NT2/D1 (cell line): ENCODE measurements at regions not wholly inside any gene's neighbourhood (a gene's known extent, or its start where the extent isn't known, plus 50 kb on each side); places are given as distances from the start of the nearest gene placed in this dataset.

ENCODE experiments used
- DNase-seq: peaks from one replicate; pipeline ENCODE4 v3.0.0-alpha.2; 2011; ENCODE audit warnings: low read depth, low spot score
- H3K27me3 ChIP-seq: 2 replicates; pipeline ENCODE4 v1.6.0; 2011; ENCODE audit warnings: mild to moderate bottlenecking; ENCODE audit not compliant: insufficient read length, insufficient read depth
- H3K36me3 ChIP-seq: 2 replicates; pipeline ENCODE4 v1.6.1; 2011; ENCODE audit warnings: mild to moderate bottlenecking, low read length, mixed read lengths; ENCODE audit not compliant: insufficient read depth, insufficient read length
- H3K4me1 ChIP-seq: 2 replicates; pipeline ENCODE4 v1.5.1; 2011; ENCODE audit not compliant: insufficient read depth, insufficient read length
- H3K4me3 ChIP-seq: 2 replicates; pipeline ENCODE4 v1.5.1; 2011; ENCODE audit warnings: low read depth; ENCODE audit not compliant: insufficient read length
- H3K9ac ChIP-seq: 2 replicates; pipeline ENCODE4 v1.6.0; 2011; ENCODE audit warnings: low read depth; ENCODE audit not compliant: insufficient read length
- H3K9me3 ChIP-seq: 2 replicates; pipeline ENCODE4 v1.5.1; 2011; ENCODE audit warnings: mild to moderate bottlenecking, low read length; ENCODE audit not compliant: insufficient read depth
- SUZ12 ChIP-seq: IDR thresholded peaks from 2 replicates; pipeline ENCODE4 v1.6.1; 2011; ENCODE audit not compliant: insufficient read length, insufficient read depth; ENCODE audit errors: extremely low read depth
- YY1 ChIP-seq: IDR thresholded peaks from 2 replicates; pipeline ENCODE4 v1.6.1; 2011; ENCODE audit not compliant: insufficient read length, insufficient read depth
- ZNF274 ChIP-seq: IDR thresholded peaks from 2 replicates; pipeline ENCODE4 v1.6.1; 2011; ENCODE audit warnings: mild to moderate bottlenecking, low read depth, low read length

DNA sequence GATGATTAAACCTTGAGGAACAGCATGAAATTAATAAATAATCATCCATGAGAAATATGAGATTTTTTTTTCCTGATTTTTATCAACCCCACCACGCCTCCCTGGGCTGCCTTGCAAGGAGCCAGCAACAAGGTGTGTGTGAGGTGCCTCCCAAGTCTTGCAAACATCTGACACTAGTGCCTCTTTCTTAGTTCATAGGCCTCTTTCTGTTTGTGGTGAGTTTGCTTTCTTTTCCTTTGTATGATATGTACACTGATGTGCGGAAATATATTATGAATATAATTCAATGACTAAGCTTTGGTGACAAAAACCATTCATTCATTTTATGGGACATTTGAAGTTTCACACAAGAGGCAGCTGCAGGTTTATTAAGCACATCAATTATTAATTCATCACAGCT is 63.2 kb upstream of the SYNDIG1 start:
- no peaks in the 10 kb centered on the region for H3K9me3 ChIP-seq
- H3K27me3 ChIP-seq, result no peaks in the 10 kb centered on the region
- no peak for DNase-seq
- H3K4me3 ChIP-seq, result no peak overlapping the region
- H3K4me1 ChIP-seq, result no peaks in the 10 kb centered on the region
- no peak for TF ChIP-seq YY1
- TF ChIP-seq SUZ12, result no peak
- TF ChIP-seq ZNF274, result no peak
- H3K9ac ChIP-seq, result no peak overlapping the region
- H3K36me3 ChIP-seq, result no peaks in the 10 kb centered on the region

DNA sequence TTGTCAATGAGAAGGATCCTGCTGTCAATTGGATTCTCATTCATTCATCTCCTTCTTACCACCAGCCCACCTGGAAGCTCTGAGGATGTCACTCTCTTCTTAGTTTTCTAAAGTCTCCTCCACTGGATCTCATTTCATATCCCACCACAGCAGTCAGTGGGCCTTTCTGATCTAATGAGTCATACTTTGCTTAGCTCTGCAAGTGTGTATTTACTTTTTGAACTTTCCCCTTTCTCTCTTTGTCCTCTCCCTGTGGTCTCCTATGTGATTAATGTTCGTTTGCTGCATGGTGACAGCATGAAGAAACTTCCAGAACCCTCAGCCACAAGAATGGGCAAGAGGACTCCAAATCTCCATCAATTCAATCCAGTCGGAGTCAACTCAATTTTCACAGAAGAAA is 63.6 kb upstream of the SYNDIG1 start:
- no peak overlapping the region for H3K9ac ChIP-seq
- H3K36me3 ChIP-seq, result no peaks in the 10 kb centered on the region
- DNase-seq, result no peak

GRCh38 chr20:24403406-24403805 is 66.0 kb upstream of the SYNDIG1 start:
- no peaks in the 10 kb centered on the region for H3K4me1 ChIP-seq
- H3K36me3 ChIP-seq, result no peaks in the 10 kb centered on the region
- H3K9ac ChIP-seq, result no peak overlapping the region
- DNase-seq, result no peak
- no peak overlapping the region for H3K4me3 ChIP-seq
- no peak for TF ChIP-seq YY1
- no peak for TF ChIP-seq ZNF274
- no peak for TF ChIP-seq SUZ12
- no peaks in the 10 kb centered on the region for H3K9me3 ChIP-seq
- no peaks in the 10 kb centered on the region for H3K27me3 ChIP-seq

More for the DNA sequence above, 63.6 kb upstream of the SYNDIG1 start:
- H3K4me1 ChIP-seq, result no peaks in the 10 kb centered on the region
- no peaks in the 10 kb centered on the region for H3K27me3 ChIP-seq
- H3K9me3 ChIP-seq, result no peaks in the 10 kb centered on the region
- TF ChIP-seq SUZ12 (no peak), ZNF274 (no peak), YY1 (no peak)
- no peak overlapping the region for H3K4me3 ChIP-seq

DNA sequence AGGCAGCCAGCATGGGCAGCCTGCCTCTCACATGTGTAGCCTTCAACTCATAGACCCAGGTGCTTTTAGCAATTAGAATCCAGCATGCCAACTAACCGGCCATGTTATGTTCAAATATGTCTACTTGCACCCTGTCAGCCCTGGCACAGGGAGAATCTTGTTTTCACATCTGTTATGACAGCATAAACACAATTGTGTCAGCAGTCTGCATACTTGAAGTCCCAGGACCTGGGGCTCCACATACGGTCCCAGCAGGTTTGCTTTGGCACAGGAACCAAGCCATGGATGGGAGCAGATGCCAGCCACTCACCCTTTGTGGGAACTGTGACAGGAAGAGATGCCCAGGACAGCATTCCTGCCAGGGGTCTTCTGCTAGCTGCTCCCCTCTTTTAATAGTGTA is 67.2 kb upstream of the SYNDIG1 start:
- Histone ChIP-seq H3K4me1 (no peaks in the 10 kb centered on the region), H3K9me3 (no peaks in the 10 kb centered on the region), H3K4me3 (no peak overlapping the region), H3K9ac (no peak overlapping the region), H3K27me3 (no peaks in the 10 kb centered on the region), H3K36me3 (no peaks in the 10 kb centered on the region)
- no peak for DNase-seq
- TF ChIP-seq YY1, result no peak

DNA sequence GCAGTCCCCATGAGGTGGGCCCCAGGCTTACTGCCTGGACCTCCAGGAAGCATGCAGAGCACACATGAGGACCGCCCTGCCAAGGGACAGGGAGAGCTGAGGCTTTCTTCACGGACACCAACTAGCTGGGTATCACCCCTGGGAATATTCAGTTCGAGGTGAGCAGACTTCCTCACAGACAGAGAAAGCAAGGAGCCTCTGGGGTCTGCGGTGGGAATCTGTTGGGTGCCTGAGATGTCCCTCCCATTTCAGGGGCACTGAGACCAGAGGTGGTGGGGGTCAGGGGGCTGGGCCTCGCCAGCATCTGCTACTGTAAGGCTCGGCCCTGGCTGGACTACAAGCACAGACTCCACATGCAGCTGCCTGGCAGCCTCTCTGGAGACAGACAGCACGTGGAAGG is 74.3 kb upstream of the SYNDIG1 start:
- Histone ChIP-seq H3K4me1 (no peaks in the 10 kb centered on the region), H3K27me3 (no peaks in the 10 kb centered on the region), H3K9ac (no peak overlapping the region), H3K36me3 (no peaks in the 10 kb centered on the region), H3K4me3 (no peak overlapping the region), H3K9me3 (no peaks in the 10 kb centered on the region)
- no peak for TF ChIP-seq ZNF274
- TF ChIP-seq SUZ12, result no peak
- no peak for TF ChIP-seq YY1
- DNase-seq, result no peak

DNA sequence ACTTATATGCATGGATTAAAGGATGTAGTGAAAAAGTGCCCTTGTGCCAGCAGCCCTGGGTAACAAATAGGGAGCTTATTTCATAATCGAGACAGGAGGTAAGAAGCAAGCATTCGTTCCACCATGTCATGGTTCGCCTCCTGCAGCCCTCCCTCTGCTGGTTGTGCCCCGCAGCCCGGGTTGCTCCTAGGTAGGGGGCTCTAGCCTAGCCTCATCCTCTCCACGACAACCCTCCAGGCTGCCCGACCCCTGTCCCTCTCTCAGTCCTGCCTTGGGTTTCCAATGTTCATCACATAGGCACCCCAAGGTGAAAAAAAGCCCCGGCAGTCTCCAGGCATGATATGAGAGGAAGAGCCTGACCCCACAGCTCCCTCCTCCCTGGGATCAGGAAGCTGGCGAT is 75.5 kb upstream of the SYNDIG1 start:
- H3K9me3 ChIP-seq, result no peaks in the 10 kb centered on the region
- no peak for DNase-seq
- no peaks in the 10 kb centered on the region for H3K4me1 ChIP-seq
- H3K4me3 ChIP-seq, result no peak overlapping the region
- no peaks in the 10 kb centered on the region for H3K36me3 ChIP-seq
- TF ChIP-seq YY1 (no peak), ZNF274 (no peak), SUZ12 (no peak)
- no peak overlapping the region for H3K9ac ChIP-seq
- H3K27me3 ChIP-seq, result no peaks in the 10 kb centered on the region

- no peaks in the 10 kb centered on the region for H3K9me3 ChIP-seq
- no peak overlapping the region for H3K9ac ChIP-seq
- no peak for TF ChIP-seq YY1
- no peak for TF ChIP-seq SUZ12
- no peak for TF ChIP-seq ZNF274
- no peaks in the 10 kb centered on the region for H3K4me1 ChIP-seq
- DNase-seq, result no peak
- no peak overlapping the region for H3K4me3 ChIP-seq
- H3K27me3 ChIP-seq, result no peaks in the 10 kb centered on the region
- no peaks in the 10 kb centered on the region for H3K36me3 ChIP-seq
These were observed 76.8 kb upstream of the SYNDIG1 start for GRCh38 chr20:24392612-24393011.

- Histone ChIP-seq H3K9me3 (no peaks in the 10 kb centered on the region), H3K4me1 (no peaks in the 10 kb centered on the region), H3K4me3 (no peak overlapping the region), H3K36me3 (no peaks in the 10 kb centered on the region), H3K27me3 (no peaks in the 10 kb centered on the region), H3K9ac (no peak overlapping the region)
- no peak for TF ChIP-seq YY1
- TF ChIP-seq SUZ12, result no peak
- TF ChIP-seq ZNF274, result no peak
- DNase-seq, result no peak
These were observed 79.7 kb upstream of the SYNDIG1 start for GRCh38 chr20:24389686-24390085.
